CD4-positive, alpha-beta T cell treated with Interleukin-1 beta for 1 hour (primary cell): ENCODE measurements at regions not wholly inside any gene's neighbourhood (a gene's known extent, or its start where the extent isn't known, plus 50 kb on each side); places are given as distances from the start of the nearest gene placed in this dataset.
A peak's percentile ranks its signal among the peaks of the same experiment; 100 is the strongest.

Experiments
- DNase-seq, 2 donors: peaks; one replicate each; pipeline ENCODE4 v3.0.0-alpha.2; 2020 to 2022

- DNase-seq, result no peak
Observed at GRCh38 chr3:23077126-23077525, 126.0 kb upstream of the UBE2E2 start.

- DNase-seq, result no peak
Observed at GRCh38 chr3:23078735-23079134, 124.4 kb upstream of the UBE2E2 start.

- no peak for DNase-seq
Observed at GRCh38 chr3:23079976-23080375, 123.2 kb upstream of the UBE2E2 start.

DNA sequence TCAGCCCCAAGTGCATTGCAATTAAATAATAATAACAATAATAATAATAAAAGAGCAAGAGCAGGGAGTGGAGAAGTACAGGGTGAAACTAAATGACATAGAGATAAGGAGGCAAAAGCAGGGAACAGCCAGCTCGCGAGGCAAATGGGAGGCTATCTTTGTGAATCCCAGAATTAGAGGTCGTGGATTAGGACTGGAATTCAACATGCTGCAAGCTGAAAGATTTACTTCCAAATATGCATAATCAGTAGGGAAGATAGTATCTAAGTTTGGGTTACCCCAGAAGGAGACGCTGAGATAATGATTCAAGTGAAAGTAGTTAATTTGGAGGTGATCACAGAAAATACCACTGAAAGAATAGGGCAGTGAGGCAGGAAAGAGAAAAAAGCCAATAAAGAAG, 119.4 kb upstream of the UBE2E2 start:
- DNase-seq, result no peak

- DNase-seq, result no peak
Observed at GRCh38 chr3:23084367-23084766, 118.8 kb upstream of the UBE2E2 start.

DNA sequence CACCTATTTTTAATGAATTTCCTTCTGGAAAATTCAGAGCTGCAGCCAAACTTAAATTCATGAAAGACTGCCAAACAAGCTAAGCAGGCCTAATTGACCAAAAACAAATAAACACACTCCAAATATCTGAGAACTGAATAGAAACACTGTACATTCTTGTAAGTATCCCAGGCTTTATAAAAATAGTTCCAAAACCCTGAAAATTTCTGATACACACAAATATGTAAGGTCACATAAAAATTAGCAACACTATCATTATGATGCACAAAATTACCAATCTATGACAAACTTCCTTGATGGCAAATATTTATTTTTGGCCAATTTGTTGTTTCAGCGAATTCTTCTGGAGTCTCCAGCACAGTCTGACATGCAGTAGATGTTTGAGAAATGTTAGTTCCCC, 117.9 kb upstream of the UBE2E2 start:
- no peak for DNase-seq

DNA sequence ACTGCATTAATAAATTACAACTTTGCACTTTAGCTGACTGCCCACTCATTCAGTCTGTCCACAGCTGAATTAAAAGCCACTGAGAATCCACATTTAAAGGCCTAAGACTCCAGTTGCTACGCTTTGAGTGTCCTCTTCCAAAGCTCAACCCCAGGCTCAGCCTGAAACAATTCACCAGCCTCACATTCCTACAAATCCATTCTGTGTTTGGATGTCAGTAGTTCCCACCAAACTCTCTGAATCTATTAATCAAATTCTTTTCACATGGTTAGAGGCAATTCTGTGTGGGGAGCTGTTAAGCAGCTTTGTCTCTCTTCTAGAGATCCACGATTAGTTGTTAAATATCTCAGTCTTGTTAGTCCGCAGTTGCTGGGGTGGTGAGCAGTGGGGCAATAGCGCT, 116.8 kb upstream of the UBE2E2 start:
- DNase-seq, result no peak

- no peak for DNase-seq
Observed at GRCh38 chr3:23086831-23087230, 116.3 kb upstream of the UBE2E2 start.

GRCh38 chr3:23094412-23094811, 108.7 kb upstream of the UBE2E2 start:
- DNase-seq, result no peak

DNA sequence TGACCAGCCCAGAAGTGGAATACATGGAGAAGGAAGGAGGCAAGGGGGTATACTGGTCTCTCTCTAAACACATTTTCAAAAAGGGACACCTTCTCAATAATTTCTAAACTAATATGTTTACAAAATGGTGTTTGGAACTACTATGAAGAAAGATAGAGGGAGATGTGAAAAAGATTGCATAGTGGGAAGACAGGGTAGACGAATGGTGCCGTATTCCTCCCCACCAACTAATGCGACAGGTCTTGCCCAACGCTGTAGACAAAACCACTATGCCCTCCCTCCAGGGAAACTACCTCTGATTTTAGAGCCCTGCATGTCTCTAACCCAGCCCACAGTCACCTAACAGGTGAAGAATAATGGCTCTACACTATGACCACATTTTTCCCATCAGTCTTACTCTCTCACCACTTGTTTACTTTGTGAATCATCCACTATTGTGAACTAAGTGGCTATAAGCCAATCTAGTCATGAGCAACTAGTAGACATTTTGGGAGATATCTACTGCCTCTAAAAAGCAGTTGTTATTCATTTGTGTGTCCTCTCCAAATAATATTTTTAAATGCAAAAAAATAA, 108.2 kb upstream of the UBE2E2 start:
- no peak for DNase-seq

GRCh38 chr3:23096041-23096440, 107.1 kb upstream of the UBE2E2 start:
- no peak for DNase-seq

GRCh38 chr3:23099021-23099420, 104.1 kb upstream of the UBE2E2 start:
- DNase-seq, result no peak

GRCh38 chr3:23099677-23100076, 103.5 kb upstream of the UBE2E2 start:
- no peak for DNase-seq

DNA sequence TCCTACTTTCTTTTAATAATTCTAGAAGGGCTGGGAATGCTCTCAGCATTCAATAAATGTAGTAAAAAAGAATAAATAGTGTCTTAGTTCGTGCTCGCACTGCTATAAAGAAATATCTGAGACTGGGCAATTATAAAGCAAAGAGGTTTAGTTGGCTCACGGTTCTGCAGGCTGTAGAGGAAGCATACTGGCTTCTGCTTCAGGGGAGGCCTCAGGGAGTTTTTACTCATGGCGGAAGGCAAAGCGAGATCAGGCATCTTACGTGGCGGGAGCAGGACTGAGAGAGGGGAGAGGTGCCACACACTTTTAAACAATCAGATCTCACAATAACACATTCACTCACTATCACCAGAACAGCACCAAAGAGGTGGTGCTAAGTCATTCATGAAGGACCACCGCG, 103.0 kb upstream of the UBE2E2 start:
- no peak for DNase-seq

DNA sequence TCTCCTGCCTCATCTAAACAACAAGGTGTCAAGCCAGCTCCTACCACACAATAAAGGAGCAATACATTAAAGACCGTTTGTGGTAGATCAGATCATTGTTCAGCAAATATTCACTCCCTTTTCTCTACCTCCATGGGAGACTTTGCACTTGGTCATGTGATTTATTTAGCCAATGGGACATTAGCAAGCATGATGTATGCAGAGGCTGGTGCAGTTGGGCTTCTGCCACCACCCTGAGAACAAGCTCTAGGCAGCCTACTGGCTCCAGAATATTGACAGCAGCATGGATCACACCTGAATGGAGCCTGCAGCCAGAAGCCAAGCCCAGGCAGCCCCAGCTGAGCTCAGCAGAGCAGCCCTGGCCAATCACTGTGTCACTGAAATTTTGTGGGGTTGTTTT, 99.4 kb upstream of the UBE2E2 start:
- no peak for DNase-seq

DNA sequence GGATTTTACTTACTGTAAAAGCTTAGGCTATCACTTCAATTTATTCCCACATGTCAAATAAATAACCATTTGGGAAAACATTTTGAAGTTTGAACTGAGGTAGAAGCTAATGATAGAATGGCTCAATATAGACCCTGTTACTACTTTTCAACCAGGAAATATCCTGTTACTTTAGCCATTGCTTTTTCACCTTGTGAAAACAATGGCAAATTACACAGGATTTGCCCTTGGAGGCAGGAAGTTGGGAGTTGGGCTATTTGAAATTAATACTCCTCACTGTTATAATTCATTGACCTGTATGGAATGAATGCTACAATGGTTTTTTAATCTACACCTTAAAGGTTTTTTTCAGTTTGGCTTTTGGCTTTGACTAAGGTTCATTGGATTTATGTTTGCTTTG, 98.1 kb upstream of the UBE2E2 start:
- DNase-seq, result no peak

DNA sequence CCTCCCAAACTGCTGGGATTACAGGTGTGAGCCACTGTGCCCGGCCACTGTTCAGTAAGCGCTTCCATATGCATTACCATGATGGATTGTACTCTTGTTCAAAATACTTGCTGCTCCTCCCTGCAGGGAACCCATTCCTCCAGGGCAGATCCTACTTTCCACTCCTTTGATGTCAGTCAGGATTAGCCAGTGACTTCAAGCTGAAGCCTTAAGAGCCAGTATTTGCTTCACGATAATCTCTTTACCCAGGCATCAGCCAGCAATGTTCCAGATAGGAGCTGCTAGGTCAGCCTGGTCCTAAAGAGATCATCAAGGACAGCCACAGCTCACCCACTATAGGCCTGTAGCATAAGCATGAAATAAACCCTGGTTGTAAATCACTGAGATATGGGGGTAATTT, 96.5 kb upstream of the UBE2E2 start:
- DNase-seq, result no peak

- DNase-seq, result no peak
Observed at GRCh38 chr3:23107221-23107620, 95.9 kb upstream of the UBE2E2 start.

DNA sequence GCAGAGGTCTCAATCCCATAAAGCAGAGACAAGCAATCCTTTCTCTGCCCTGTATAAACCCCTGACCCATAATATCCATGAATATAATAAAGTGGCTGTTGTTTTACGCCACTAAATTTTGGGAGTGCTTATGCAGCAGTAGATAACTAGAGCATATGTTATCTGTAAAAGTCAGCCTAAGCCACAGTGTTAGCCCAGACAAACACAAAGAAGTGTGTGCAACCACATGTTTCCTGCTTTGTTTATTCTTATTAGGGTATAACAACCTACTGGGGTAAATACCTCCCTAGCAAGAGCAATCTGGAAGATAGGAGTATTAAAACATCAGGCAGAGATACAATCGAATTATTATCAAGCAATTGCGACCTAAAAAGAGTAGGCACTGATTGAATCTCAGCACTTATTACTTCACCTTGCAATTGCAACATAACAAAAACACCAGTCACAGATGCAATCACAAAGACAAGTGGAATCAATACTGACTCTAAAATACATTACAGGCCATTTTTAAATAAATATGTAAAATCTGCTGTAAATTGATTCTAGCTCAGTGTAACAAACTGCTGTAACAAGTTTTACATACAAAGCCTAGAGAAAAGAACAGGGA, 94.6 kb upstream of the UBE2E2 start:
- no peak for DNase-seq

- no peak for DNase-seq
Observed at GRCh38 chr3:23111286-23111685, 91.8 kb upstream of the UBE2E2 start.

DNA sequence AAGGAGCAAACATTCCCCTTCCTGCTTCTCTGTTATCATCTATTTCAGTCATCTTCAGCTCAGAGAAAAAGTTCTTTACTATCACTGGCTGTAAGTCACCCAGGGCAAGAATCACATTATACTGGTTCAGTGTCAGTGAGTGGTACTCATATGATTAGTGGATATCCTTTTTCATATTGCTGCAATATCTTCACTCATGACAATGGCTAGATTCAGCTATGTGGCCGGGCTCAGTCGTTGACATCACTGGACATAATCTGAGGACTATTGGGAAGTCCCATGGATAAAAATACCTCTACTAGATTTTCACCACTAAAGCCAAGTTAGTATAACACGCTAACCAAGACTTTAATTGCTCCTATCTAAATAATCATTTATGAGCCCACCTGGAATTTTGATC, 91.3 kb upstream of the UBE2E2 start:
- no peak for DNase-seq

DNA sequence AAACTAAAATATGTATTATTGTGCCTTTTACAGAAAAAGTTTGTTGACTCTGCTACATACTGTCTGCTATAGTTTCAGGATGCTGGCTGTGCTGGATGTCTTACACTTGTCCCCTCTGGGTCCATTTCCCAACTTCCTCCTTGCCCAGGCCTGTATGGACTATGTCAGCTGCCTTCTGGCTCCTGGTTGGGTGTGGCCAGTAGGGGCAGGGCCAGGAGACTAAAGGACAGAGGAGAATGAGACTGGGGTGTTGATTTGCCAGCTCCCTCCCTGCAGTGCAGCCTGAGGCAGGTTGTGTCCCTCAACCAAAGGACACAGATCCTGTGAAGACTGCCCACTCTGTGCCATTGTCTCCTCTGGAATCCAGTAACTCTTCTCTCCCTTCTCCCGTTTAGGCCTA, 90.6 kb upstream of the UBE2E2 start:
- peak in 1 of 2 donors; percentile 9 for DNase-seq

GRCh38 chr3:23113455-23114171, 89.5 kb upstream of the UBE2E2 start:
- DNase-seq, result no peak

- no peak for DNase-seq
Observed at GRCh38 chr3:23114432-23114831, 88.7 kb upstream of the UBE2E2 start.
